ENCODE measurements at regions not wholly inside any gene's neighbourhood (a gene's known extent, or its start where the extent isn't known, plus 50 kb on each side); places are given as distances from the start of the nearest gene placed in this dataset.

DNA sequence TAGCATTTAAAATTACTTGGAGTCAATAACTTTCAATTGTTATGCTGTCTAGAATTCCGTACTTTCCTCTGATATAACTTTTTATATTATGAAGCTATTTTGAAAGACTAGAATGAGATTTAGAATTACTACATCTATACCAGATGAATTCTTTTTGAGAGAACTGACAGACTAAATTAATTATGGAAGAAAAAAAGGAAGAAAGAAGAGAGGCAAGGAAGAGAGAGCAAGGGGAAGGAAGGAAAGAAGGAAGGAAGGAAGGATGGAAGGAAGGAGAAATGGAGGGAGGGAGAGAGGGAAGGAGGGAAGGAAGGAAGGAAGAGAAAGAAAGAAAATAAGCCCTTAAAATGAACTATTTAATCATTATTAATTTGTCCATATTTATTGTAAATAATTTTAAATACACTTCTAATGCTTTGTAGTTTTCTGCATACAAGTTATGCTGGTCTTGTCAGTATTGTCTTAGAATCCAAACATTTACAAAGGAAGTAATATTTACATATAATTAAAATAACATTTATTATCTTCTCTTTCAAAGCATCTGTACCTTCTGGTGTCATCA lies 280.4 kb upstream of the HSF2 start:
- H3K27me3 ChIP-seq (ENCODE audit: insufficient read depth, low read depth): no peaks in the 10 kb centered on the region
- no peak overlapping the region for H3K27ac ChIP-seq
- TF ChIP-seq, protein P1, sequence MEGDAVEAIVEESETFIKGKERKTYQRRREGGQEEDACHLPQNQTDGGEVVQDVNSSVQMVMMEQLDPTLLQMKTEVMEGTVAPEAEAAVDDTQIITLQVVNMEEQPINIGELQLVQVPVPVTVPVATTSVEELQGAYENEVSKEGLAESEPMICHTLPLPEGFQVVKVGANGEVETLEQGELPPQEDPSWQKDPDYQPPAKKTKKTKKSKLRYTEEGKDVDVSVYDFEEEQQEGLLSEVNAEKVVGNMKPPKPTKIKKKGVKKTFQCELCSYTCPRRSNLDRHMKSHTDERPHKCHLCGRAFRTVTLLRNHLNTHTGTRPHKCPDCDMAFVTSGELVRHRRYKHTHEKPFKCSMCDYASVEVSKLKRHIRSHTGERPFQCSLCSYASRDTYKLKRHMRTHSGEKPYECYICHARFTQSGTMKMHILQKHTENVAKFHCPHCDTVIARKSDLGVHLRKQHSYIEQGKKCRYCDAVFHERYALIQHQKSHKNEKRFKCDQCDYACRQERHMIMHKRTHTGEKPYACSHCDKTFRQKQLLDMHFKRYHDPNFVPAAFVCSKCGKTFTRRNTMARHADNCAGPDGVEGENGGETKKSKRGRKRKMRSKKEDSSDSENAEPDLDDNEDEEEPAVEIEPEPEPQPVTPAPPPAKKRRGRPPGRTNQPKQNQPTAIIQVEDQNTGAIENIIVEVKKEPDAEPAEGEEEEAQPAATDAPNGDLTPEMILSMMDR (conservative IDR thresholded peaks at IDR 0.05; ENCODE audit: low read depth, low read length): no peak
- H2AFZ ChIP-seq (ENCODE audit: low read depth): no peak overlapping the region
- H3K4me1 ChIP-seq (ENCODE audit: low read depth, poor library complexity, severe bottlenecking): no peaks in the 10 kb centered on the region
- H3K79me2 ChIP-seq (ENCODE audit: insufficient read depth, low read depth): no peaks in the 10 kb centered on the region
- H3K9ac ChIP-seq: no peak overlapping the region
- H3K36me3 ChIP-seq (ENCODE audit: insufficient read depth): no peaks in the 10 kb centered on the region
- no peaks in the 10 kb centered on the region for H4K20me1 ChIP-seq (ENCODE audit: insufficient read depth)
- H3K4me3 ChIP-seq (IDR thresholded peaks at IDR 0.05; ENCODE audit: insufficient read depth, low read depth, low read length): no peak overlapping the region
- H3K4me2 ChIP-seq: no peak overlapping the region

DNA sequence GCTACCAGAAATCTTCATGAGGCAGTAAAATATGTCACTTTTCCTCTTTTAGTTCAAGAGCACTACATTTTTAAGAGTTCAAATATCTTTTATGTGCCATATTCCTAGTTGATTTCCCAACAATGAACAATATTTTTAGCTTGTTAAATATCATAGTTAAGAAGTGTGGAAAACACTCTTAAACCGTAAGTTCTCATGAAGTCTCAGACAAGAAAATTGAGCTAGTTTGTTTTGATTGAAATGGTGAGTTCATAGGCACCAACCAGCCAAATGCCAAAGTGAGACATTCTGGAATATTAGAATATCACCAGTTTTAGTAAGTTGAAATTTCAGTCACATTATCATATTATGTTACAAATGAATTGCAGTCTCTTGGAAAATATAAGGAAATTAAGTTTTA lies 277.2 kb upstream of the HSF2 start:
- no peaks in the 10 kb centered on the region for H3K27me3 ChIP-seq (ENCODE audit: insufficient read depth, low read depth)
- no peak overlapping the region for H3K4me3 ChIP-seq (IDR thresholded peaks at IDR 0.05; ENCODE audit: insufficient read depth, low read depth, low read length)
- TF ChIP-seq, protein P1 (conservative IDR thresholded peaks at IDR 0.05; ENCODE audit: low read depth, low read length): no peak
- no peaks in the 10 kb centered on the region for H4K20me1 ChIP-seq (ENCODE audit: insufficient read depth)
- no peaks in the 10 kb centered on the region for H3K79me2 ChIP-seq (ENCODE audit: insufficient read depth, low read depth)
- no peak overlapping the region for H3K9ac ChIP-seq
- no peak overlapping the region for H3K4me2 ChIP-seq
- H3K4me1 ChIP-seq (ENCODE audit: low read depth, poor library complexity, severe bottlenecking): no peaks in the 10 kb centered on the region
- no peak overlapping the region for H3K27ac ChIP-seq
- no peaks in the 10 kb centered on the region for H3K36me3 ChIP-seq (ENCODE audit: insufficient read depth)
- H2AFZ ChIP-seq (ENCODE audit: low read depth): no peak overlapping the region

DNA sequence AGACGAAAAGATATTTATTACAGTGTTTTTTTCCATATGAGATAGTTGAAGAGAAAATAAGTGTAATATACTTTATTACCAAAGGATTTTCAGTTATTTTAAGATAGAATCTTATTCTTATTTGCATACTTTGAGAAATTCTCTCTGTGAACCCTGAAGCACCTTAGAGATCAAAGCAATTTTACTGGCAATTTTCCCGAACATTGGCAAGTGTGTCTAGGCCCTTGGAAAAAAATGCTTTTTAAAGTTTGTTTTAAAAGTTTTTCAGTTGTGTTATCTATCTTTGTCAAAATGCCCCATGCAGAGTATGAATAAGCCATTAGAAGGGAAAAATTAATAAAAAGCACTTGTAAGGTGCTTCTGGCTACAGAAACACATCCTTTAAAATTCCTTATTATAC lies 276.8 kb upstream of the HSF2 start:
- no peak overlapping the region for H3K27ac ChIP-seq
- no peak overlapping the region for H3K9ac ChIP-seq
- H3K79me2 ChIP-seq (ENCODE audit: insufficient read depth, low read depth): no peaks in the 10 kb centered on the region
- no peak overlapping the region for H3K4me2 ChIP-seq
- H4K20me1 ChIP-seq (ENCODE audit: insufficient read depth): no peaks in the 10 kb centered on the region
- no peak overlapping the region for H2AFZ ChIP-seq (ENCODE audit: low read depth)
- TF ChIP-seq, protein P1 (conservative IDR thresholded peaks at IDR 0.05; ENCODE audit: low read depth, low read length): no peak
- H3K36me3 ChIP-seq (ENCODE audit: insufficient read depth): no peaks in the 10 kb centered on the region
- H3K27me3 ChIP-seq (ENCODE audit: insufficient read depth, low read depth): no peaks in the 10 kb centered on the region
- H3K4me3 ChIP-seq (IDR thresholded peaks at IDR 0.05; ENCODE audit: insufficient read depth, low read depth, low read length): no peak overlapping the region
- no peaks in the 10 kb centered on the region for H3K4me1 ChIP-seq (ENCODE audit: low read depth, poor library complexity, severe bottlenecking)

DNA sequence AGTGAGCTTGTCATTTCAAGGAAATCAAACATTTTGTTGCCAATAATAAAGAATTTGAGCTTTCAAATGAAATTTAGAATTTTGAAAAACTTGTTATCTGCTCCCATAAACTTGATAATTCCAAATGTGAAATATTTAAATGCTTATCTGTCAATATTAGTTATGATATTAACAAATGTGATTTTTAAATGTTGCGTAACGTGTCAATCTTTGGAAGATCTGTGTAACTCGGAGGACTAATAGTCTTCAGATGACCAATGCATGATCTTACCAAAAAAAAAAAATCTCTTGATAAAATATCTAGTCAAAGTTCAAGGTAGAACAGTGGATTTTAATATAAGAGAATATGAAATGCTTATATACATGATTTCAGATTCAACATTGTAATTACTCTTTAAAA lies 274.5 kb upstream of the HSF2 start:
- no peak overlapping the region for H2AFZ ChIP-seq (ENCODE audit: low read depth)
- TF ChIP-seq, protein P1 (conservative IDR thresholded peaks at IDR 0.05; ENCODE audit: low read depth, low read length): no peak

More for the DNA sequence above, 274.5 kb upstream of the HSF2 start:
- Histone ChIP-seq H3K4me2 (no peak overlapping the region), H4K20me1 (ENCODE audit: insufficient read depth) (no peaks in the 10 kb centered on the region), H3K27me3 (ENCODE audit: insufficient read depth, low read depth) (no peaks in the 10 kb centered on the region), H3K4me3 (IDR thresholded peaks at IDR 0.05; ENCODE audit: insufficient read depth, low read depth, low read length) (no peak overlapping the region), H3K36me3 (ENCODE audit: insufficient read depth) (no peaks in the 10 kb centered on the region), H3K4me1 (ENCODE audit: low read depth, poor library complexity, severe bottlenecking) (no peaks in the 10 kb centered on the region), H3K9ac (no peak overlapping the region), H3K27ac (no peak overlapping the region), H3K79me2 (ENCODE audit: insufficient read depth, low read depth) (no peaks in the 10 kb centered on the region)
